ENCODE measurements at regions not wholly inside any gene's neighbourhood (a gene's known extent, or its start where the extent isn't known, plus 50 kb on each side); places are given as distances from the start of the nearest gene placed in this dataset.

- TF ChIP-seq POLR2A (IDR thresholded peaks at IDR 0.05): no peak
- no peak for TF ChIP-seq CTCF (IDR thresholded peaks at IDR 0.05)
Observed at GRCh38 chr13:57063007-57063406, 77.7 kb upstream of the PRR20A start.

Data from Peyer's patch (tissue), 4 donors.